GM23248 (cell line): ENCODE measurements at regions not wholly inside any gene's neighbourhood (a gene's known extent, or its start where the extent isn't known, plus 50 kb on each side); places are given as distances from the start of the nearest gene placed in this dataset.

Experiments
- DNase-seq: peaks from one replicate; pipeline ENCODE4 v3.0.0-alpha.2; 2015
- H2AFZ ChIP-seq: fragments of 200-600 bp; sonication (generic); 2 replicates; pipeline ENCODE4 v1.6.1; 2016; ENCODE audit warnings: antibody characterized with exemption
- H3F3A ChIP-seq: fragments of 200-600 bp; sonication (generic); 2 replicates; pipeline ENCODE4 v1.6.1; 2016; ENCODE audit warnings: mild to moderate bottlenecking, antibody characterized with exemption, mixed run types; ENCODE audit not compliant: insufficient read depth
- H3K27ac ChIP-seq: fragments of 200-600 bp; sonication (generic); 2 replicates; pipeline ENCODE4 v1.5.1; 2016; ENCODE audit warnings: mild to moderate bottlenecking
- H3K27me3 ChIP-seq: fragments of 200-600 bp; sonication (generic); replicated peaks from 2 replicates; pipeline ENCODE4 v1.6.1; 2016; ENCODE audit warnings: mild to moderate bottlenecking; ENCODE audit not compliant: insufficient read depth
- H3K36me3 ChIP-seq: fragments of 200-600 bp; sonication (generic); 2 replicates; pipeline ENCODE4 v1.6.1; 2016; ENCODE audit warnings: low read depth, mild to moderate bottlenecking
- H3K4me1 ChIP-seq: fragments of 200-600 bp; sonication (generic); 2 replicates; pipeline ENCODE4 v1.6.1; 2016; ENCODE audit warnings: mild to moderate bottlenecking; ENCODE audit not compliant: insufficient read depth
- H3K4me2 ChIP-seq: fragments of 200-600 bp; sonication (generic); one replicate; pipeline ENCODE4 v1.6.1; 2016; ENCODE audit warnings: mild to moderate bottlenecking; ENCODE audit not compliant: unreplicated experiment
- H3K4me3 ChIP-seq: fragments of 200-600 bp; sonication (generic); 2 replicates; pipeline ENCODE4 v1.5.1; 2016; ENCODE audit warnings: mild to moderate bottlenecking
- H3K79me2 ChIP-seq: fragments of 200-600 bp; sonication (generic); 2 replicates; pipeline ENCODE4 v1.6.1; 2016; ENCODE audit warnings: mild to moderate bottlenecking; ENCODE audit not compliant: insufficient read depth
- H3K9ac ChIP-seq: fragments of 200-600 bp; sonication (generic); 2 replicates; pipeline ENCODE4 v1.6.1; 2016; ENCODE audit warnings: mild to moderate bottlenecking
- H3K9me2 ChIP-seq: fragments of 200-600 bp; sonication (generic); 2 replicates; pipeline ENCODE4 v1.6.1; 2016; ENCODE audit warnings: mixed run types, mild to moderate bottlenecking, moderate library complexity; ENCODE audit not compliant: insufficient read depth
- H3K9me3 ChIP-seq: fragments of 200-600 bp; sonication (generic); one replicate; pipeline ENCODE4 v1.6.1; 2017; ENCODE audit warnings: low read depth
- H4K20me1 ChIP-seq: fragments of 200-600 bp; sonication (generic); 2 replicates; pipeline ENCODE4 v1.6.0; 2016; ENCODE audit not compliant: insufficient read depth
- EZH2 ChIP-seq: fragments of 200-600 bp; sonication (generic); IDR thresholded peaks from 2 replicates; pipeline ENCODE4 v1.6.1; 2018; ENCODE audit warnings: antibody characterized with exemption, mild to moderate bottlenecking; ENCODE audit not compliant: insufficient read depth, poor library complexity, severe bottlenecking
- EZH2phosphoT487 ChIP-seq: fragments of 200-600 bp; sonication (generic); IDR thresholded peaks from 2 replicates; pipeline ENCODE4 v1.6.1; 2018; ENCODE audit warnings: antibody characterized with exemption, moderate library complexity, mild to moderate bottlenecking, low read depth; ENCODE audit not compliant: insufficient read depth
- WGBS, 2 experiments: methylation state at CpG; one replicate each; pipeline ENCODE4 v1.1.6; 2015 to 2017; ENCODE audit warnings: low lambda C conversion rate in 2 of 2, low coverage in 1 of 2; ENCODE audit errors: missing lambda C conversion rate in 2 of 2; 5-methylcytosine and 5-hydroxymethylcytosine counted together
- in situ Hi-C: fragments of 300-500 bp; cut with MboI; formaldehyde crosslinking; loops from 2 replicates; pipeline ENCODE4 v1.15.0; 2020

- TF ChIP-seq EZH2phosphoT487 (no peak), EZH2 (no peak)
- Histone ChIP-seq H3K4me2 (no peak overlapping the region), H3K27me3 (no peaks in the 10 kb centered on the region; the same call in 1 of the 2 replicates), H3K79me2 (no peaks in the 10 kb centered on the region), H3K36me3 (no peaks in the 10 kb centered on the region), H3K9me2 (no peaks in the 10 kb centered on the region), H3K27ac (no peak overlapping the region), H3K9ac (no peak overlapping the region), H3F3A (0 out of 2 replicates have a peak, but pooled peaks cover 8% of the 10 kb centered on the region), H4K20me1 (no peaks in the 10 kb centered on the region), H2AFZ (no peak overlapping the region), H3K4me3 (no peak overlapping the region), H3K4me1 (peaks cover 6% of the 10 kb centered on the region; the same call in 1 of the 2 replicates), H3K9me3 (no peaks in the 10 kb centered on the region)
- DNase-seq, result no peak
- in situ Hi-C loops, result no loop called here
These were observed 82.6 kb upstream of the CCDC190 start for GRCh38 chr1:162943622-162944021.

DNA sequence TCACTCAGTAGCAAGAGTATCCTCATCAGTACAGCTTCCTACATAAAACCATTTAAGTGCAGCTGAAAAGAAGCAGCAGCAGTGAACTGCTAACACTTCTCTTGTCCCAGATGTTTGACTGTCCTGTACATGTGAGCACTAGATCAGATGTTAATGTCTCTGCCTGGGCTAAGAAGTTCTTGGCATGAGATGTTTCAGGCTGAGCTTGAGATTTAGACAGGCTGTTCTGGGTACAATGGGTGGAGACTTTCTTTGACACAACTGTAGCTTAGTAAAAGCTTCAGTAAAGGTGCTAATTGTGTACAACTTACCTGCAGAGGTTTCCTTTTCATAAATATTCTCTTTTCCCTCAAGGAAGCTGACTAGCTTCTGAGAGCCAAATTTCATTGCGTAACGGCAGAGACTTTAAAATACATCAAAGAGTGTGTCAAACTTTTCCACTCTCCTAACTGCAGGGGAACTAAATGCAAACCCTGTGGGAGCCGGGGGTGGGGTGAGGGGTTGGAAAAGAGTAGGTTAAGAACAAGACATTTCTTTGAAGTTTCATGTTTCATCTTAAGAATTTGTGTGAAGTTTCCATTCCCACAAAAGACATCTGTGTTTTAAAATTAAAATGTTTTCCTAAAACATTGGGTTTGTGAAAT lies 82.1 kb upstream of the CCDC190 start:
- in situ Hi-C loops, result no loop called here
- 16 to 18% methylated on average over 3 of the region's 3 CpGs for WGBS, 2 experiments
- Histone ChIP-seq H3K4me1 (peaks cover 6% of the 10 kb centered on the region; the same call in 1 of the 2 replicates), H3K9me2 (no peaks in the 10 kb centered on the region), H2AFZ (no peak overlapping the region), H3K4me3 (no peak overlapping the region), H3K9ac (no peak overlapping the region), H3F3A (0 out of 2 replicates have a peak, but pooled peaks cover 8% of the 10 kb centered on the region), H3K27ac (no peak overlapping the region), H3K79me2 (no peaks in the 10 kb centered on the region), H3K36me3 (no peaks in the 10 kb centered on the region), H3K27me3 (no peaks in the 10 kb centered on the region; the same call in 1 of the 2 replicates), H3K4me2 (no peak overlapping the region), H3K9me3 (no peaks in the 10 kb centered on the region), H4K20me1 (no peaks in the 10 kb centered on the region)
- TF ChIP-seq EZH2phosphoT487 (no peak), EZH2 (no peak)
- DNase-seq, result peak; percentile 48

- Histone ChIP-seq H3K9me3 (no peaks in the 10 kb centered on the region), H3K79me2 (no peaks in the 10 kb centered on the region), H3F3A (0 out of 2 replicates have a peak, but pooled peaks cover 8% of the 10 kb centered on the region), H3K27ac (no peak overlapping the region), H3K9me2 (no peaks in the 10 kb centered on the region), H3K27me3 (no peaks in the 10 kb centered on the region; the same call in 1 of the 2 replicates), H2AFZ (no peak overlapping the region), H3K36me3 (no peaks in the 10 kb centered on the region), H3K4me3 (no peak overlapping the region), H4K20me1 (no peaks in the 10 kb centered on the region), H3K9ac (no peak overlapping the region), H3K4me1 (peaks cover 6% of the 10 kb centered on the region; the same call in 1 of the 2 replicates), H3K4me2 (no peak overlapping the region)
- in situ Hi-C loops, result no loop called here
- DNase-seq, result no peak
- 63 to 79% methylated on average over 3 of the region's 3 CpGs for WGBS, 2 experiments
- no peak for TF ChIP-seq EZH2phosphoT487
- no peak for TF ChIP-seq EZH2
These were observed 80.0 kb upstream of the CCDC190 start for GRCh38 chr1:162941024-162941423.

DNA sequence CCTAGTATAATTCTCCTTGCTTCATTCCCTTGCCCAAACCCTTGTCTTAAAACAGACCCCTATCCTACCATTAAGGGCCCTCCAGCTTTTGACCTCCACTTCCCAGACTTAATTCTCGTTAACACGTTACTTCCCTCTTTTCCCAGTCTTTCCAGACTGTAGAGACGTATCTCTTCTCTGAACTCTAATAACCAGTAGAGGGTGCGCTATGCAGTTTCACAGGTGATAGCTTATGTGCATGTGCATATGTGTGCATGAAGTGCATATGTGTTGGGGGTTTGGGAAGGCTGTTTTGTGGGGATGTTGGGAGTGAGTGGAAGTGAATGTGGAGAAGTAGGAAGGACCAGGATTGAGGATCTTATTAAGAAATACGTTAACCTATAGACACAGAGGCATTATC lies 78.1 kb upstream of the CCDC190 start:
- Histone ChIP-seq H3K9ac (no peak overlapping the region), H3K27ac (no peak overlapping the region), H3K4me2 (no peak overlapping the region), H3K9me2 (no peaks in the 10 kb centered on the region), H4K20me1 (no peaks in the 10 kb centered on the region), H3K79me2 (no peaks in the 10 kb centered on the region), H3K27me3 (no peaks in the 10 kb centered on the region; the same call in 1 of the 2 replicates), H3K4me1 (peaks cover 6% of the 10 kb centered on the region; the same call in 1 of the 2 replicates), H3K9me3 (no peaks in the 10 kb centered on the region), H3F3A (0 out of 2 replicates have a peak, but pooled peaks cover 8% of the 10 kb centered on the region), H3K4me3 (no peak overlapping the region), H3K36me3 (no peaks in the 10 kb centered on the region), H2AFZ (no peak overlapping the region)
- DNase-seq, result no peak
- TF ChIP-seq EZH2phosphoT487 (no peak), EZH2 (no peak)
- in situ Hi-C loops, result no loop called here
- 67 to 73% methylated on average over 5 of the region's 5 CpGs for WGBS, 2 experiments
